ENCODE measurements at regions not wholly inside any gene's neighbourhood (a gene's known extent, or its start where the extent isn't known, plus 50 kb on each side); places are given as distances from the start of the nearest gene placed in this dataset.
"Not testable (repeated sequence)": the region's sequence is repeated elsewhere in the genome, so short reads cannot be mapped to it uniquely, and the experiment has no call there.

DNA sequence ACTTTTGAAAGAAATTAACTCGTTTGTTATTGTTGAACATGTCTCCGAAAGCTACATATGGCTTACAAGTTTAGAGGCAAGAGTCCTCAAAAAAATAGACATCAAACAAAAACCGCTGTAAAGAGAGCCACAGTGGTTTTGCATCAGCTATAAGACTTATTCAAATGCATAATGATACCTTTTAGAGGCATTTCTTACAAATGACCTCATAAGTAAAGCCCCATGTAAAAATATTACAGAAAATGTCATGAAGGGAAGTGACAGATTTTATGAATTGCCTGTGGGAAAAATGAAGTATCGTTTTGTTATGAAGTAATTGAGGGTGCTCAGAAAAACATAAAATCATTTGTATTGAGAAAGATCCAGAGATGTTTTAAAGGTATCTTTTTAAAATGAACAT is 598.0 kb downstream of the NXPH1 start:
- no peak for DNase-seq (ENCODE audit: extremely low read depth in 1 of 2, low read depth in 1 of 2)

DNA sequence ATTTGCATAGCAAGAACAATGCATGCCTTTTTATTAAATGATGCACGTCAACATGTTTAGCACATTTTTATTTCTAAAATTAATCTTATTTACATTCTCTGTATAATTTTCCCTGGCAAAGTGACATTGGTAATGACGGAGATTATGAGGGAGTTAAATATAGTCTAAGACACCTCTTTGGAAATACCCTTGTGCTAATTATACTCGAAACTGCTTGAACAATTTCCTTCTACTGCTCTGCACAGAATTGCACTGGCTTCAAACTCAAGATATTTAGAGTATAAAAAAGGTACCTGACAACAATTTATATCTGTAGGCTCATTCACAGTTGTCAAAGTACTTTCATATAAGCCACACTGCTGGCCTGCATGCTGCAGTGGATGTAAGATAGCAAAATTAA is 602.7 kb downstream of the NXPH1 start:
- no peak for DNase-seq (ENCODE audit: extremely low read depth in 1 of 2, low read depth in 1 of 2)

DNA sequence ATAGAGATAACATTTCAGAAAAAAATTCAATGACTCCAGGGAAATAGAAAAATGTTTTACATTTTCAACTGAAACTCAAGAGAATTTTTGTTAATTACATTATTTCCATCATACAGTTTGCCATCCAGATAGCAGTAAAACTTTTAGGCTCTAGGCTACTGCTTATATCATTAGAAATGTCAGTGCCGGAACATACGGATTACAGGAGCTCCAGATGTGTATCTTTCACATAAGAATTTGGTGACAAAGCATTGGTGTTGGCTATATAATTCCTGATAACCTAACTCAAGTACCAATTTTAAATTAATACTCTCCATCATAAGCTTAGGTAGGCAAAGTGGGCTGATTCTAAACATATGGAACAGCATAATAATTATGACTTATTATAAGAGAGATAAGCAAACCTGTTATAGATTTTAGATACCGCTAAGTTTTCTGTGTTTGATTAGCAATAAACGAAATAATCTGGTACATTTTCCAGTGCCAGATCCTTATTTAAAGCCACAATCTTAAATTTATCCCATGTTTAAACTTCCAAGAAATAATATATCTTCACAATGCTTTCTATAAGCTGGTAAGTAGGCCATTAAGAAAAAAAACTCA is 637.9 kb downstream of the NXPH1 start:
- no peak for DNase-seq (ENCODE audit: extremely low read depth in 1 of 2, low read depth in 1 of 2)

DNA sequence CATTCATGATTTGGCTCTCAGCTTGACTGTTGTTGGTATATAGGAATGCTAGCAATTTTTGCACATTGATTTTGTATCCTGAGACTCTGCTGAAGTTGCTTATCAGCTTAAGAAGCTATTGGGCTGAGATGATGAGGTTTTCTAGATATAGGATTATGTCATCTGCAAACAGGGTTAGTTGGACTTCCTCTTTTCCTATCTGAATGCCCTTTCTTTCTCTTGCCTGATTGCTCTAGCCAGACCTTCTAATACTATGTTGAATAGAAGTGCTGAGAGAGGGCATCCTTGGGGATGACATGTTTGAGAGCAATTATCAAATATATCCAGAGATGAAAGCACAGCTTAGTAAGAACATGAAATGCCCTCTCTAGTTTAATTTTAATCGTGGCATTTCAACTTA is 642.4 kb downstream of the NXPH1 start:
- DNase-seq (ENCODE audit: extremely low read depth in 1 of 2, low read depth in 1 of 2), result not testable (repeated sequence)

DNA sequence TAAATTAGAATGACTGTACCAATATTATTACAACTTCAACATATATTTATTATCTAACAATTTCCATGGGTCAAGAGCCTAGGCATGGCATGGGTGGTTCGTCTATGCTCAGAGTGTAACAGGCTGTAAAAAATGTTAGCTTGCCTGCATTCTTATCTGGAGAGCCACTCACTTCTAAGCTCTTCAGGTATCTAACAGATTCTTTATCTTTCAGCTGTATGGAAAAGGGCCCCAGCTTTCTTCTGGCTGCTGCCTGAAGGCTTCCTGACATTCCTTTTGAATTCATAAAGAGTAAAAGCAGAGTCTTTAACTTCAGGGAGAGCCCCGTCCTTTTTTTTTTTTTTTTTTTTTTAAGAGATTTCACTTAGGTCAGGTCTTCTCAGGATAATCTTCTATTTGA is 648.8 kb downstream of the NXPH1 start:
- no peak for DNase-seq (ENCODE audit: extremely low read depth in 1 of 2, low read depth in 1 of 2)

DNA sequence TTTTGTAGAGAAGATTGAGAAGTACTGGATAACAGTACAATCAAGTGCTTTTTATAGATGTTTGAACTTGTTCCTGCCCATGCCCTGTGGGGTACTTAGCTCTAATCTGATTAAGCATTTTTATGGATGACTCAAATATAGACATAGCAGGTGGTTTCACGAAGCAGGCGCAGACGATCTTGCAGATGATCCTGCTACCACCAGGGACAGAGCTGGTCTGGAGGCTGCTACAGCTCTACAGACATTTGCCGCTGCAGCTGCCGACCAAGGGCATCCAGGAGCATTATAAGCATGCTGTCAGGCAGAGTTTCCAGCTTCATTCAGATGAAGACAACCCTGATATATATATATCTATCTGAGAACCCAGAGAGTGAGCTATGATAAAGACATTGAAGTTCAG is 650.4 kb downstream of the NXPH1 start:
- no peak for DNase-seq (ENCODE audit: extremely low read depth in 1 of 2, low read depth in 1 of 2)

DNA sequence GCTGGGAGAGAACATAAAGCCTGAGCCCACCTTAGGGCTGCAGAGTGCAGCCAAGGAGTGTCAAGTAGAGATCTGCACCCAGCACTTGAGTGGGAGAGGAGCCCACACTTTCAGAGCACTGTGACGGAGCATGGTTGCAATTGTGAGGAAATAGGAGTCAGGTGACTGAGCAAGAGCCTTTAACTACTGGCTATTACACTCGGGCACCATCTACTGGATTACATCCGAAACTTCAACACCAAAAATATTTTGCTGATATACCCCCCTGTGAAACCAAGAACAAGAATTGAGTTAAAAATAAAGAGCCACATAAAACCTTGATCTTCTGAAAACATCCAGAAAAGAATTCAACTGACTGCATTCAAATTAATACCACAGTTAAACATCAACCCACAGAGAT is 657.9 kb downstream of the NXPH1 start:
- no peak for DNase-seq (ENCODE audit: extremely low read depth in 1 of 2, low read depth in 1 of 2)

DNA sequence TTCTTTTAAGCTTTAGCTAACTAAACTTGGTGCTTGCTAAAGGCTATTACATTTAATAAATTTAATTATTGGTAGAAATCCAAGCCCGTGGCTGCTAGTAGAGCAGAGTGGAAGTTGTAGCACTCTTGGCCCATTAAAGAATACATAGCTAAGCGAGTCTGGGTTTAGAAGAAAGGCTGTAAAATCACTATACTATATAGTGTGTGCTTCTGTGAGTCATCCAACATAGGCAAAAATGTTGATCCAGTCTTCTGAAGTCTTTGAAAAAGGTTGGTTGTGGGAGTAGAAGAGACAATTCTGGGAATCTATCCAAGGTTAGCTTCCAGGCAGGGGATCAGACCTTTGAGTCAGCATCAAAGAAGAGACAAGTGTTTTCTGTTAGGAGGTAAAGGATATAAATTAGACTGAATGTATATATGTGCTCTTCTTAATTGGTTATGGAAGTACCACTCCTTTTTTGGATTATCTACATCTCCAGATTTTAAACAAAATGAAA is 664.2 kb downstream of the NXPH1 start:
- no peak for DNase-seq (ENCODE audit: extremely low read depth in 1 of 2, low read depth in 1 of 2)

DNA sequence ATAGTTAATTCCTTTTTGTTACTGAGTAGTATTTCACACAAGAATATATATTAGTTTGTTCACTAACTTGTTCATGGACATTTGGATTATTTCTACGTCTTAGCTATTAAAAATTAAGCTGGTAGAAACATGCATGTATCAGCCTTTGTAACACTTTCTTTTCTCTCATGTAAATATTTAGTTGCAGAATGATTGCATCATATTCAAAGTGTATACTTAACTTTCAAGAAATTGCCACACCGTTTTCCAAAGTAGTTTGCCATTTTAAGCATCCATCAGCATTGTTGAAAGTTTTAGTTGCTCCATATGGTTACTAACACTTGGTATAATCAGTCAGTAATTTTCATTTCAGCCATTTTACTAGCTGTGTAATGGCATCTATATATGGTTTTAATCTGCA is 666.9 kb downstream of the NXPH1 start:
- no peak for DNase-seq (ENCODE audit: extremely low read depth in 1 of 2, low read depth in 1 of 2)

DNA sequence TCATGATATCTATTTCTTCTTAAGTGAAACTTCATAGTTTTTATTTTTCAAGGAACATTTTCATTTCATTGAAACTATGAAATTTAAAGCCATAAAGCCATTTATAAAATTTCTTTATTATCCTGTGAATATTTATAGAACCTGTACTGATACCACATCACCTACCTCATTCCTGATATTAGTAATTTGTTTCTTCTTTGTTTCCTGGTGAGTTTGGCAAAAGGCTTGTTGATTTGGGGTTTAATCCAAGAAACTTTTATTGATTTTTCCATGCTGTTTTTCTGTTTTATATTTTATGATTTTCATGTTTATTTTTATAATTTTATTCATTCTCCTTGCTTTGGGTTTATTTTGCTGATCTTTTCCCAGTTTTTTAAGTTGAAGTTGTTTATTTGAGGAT is 669.4 kb downstream of the NXPH1 start:
- DNase-seq (ENCODE audit: extremely low read depth in 1 of 2, low read depth in 1 of 2), result no peak

DNA sequence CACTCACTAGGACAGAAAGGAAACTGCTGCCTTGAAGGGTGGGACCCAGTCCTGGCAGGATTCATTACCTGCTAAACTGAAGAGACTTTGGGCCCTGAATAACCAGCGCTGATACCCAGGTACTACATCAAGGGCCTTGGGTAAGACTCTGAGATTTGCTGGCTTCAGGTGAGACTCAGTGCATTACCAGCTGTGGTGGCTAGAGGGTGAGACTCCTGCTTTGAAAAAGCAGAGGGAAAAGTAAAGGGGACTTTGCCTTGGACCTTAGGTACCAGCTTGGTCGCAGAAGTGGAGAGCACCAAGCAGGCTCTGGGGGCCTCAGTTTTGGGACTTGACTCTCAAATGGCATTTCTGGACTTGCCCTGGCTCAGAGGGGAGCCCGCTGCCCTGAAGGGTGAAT is 673.3 kb downstream of the NXPH1 start:
- no peak for DNase-seq (ENCODE audit: extremely low read depth in 1 of 2, low read depth in 1 of 2)

DNA sequence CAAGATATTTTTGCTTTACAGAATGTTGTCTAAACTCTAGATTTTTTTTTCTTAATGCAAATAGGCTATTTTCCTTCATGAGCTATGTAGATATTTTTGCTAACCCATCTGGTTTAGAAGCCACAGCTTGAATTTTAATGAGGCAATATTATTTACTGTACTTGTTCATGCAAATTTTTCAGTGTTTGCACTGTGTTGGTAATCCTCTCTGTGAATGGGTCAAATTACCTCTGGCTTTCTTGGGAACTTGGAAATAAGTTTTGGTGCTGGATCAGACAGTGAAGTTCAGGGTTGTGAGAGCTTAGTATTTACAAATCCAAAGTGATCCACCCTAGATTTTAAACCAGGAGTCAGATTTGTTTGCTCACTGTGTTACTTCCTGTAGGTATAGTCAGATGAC is 686.9 kb downstream of the NXPH1 start:
- DNase-seq (ENCODE audit: extremely low read depth in 1 of 2, low read depth in 1 of 2), result no peak

DNA sequence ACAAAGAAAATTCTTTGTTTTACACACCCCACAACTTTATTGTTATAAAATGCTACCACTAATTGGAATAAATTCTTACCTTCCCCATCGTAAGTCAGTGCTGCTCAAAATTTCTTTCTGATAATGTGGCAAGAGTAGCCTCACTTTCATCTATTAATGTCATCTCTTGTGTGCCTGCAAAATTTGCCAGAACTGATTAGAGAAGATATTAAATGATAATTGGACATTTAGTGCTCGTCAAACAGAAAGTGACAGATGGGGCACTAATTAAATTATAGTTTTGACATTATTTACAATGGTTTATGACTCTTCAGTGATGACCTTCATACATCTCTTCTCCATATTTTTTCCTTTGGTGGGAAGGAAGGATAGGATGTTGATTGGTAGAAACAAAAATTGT is 690.9 kb downstream of the NXPH1 start:
- DNase-seq (ENCODE audit: extremely low read depth in 1 of 2, low read depth in 1 of 2), result no peak

DNA sequence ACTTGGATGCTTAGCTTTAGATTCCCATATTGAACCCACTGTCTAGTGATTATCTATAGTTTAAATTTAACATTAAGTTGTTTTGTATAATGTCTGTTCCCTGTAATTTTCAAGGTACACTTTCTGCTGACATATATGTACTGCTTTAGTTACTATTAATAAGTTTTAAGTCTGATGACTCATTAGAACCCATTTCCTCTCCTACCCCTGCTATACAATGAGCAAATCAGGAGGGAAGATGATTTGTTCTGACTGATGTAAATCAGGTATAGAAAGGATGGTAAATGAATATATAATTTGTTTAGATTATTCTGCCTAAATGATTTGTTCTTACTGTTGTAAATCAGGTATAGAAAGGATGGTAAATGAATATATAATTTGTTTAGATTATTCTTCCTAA is 691.8 kb downstream of the NXPH1 start:
- DNase-seq (ENCODE audit: extremely low read depth in 1 of 2, low read depth in 1 of 2), result no peak

DNA sequence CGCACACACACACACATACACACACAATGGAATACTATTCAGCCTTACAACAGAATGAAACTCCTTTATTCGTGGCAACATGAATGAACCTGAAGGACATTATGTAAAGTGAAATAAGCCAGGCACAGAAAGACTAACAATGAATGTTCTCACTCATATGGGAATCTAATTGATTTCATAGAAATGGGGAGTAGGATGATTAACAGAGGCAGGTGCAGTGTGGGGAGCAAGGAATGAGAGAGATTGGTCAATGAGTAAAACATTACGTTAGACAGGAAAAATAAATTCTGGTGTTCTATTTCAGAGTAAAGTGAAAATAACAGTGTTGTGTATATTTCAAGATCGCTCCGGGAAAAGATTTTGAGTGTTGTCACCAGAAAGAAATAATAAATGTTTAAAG is 694.5 kb downstream of the NXPH1 start:
- DNase-seq (ENCODE audit: extremely low read depth in 1 of 2, low read depth in 1 of 2), result no peak

DNA sequence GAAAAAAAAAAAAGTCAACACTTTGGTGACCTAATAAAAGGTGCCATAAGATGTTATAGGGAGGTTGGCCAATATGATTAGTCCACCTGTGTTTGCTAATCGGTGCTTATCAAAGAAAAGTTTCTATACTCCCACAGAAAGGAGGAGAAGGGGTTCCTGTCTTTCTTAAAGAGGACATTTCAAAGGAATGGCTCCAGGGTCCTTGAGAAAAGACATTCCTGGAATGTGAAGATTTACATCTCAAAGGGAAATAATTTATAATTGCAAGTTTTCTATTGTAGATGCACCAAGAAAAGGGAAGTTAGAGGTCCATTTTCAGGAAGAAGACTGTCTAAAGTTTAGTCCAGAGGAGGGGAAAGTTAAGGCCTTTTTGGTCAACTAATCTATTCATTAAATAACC is 715.3 kb downstream of the NXPH1 start:
- no peak for DNase-seq (ENCODE audit: extremely low read depth in 1 of 2, low read depth in 1 of 2)

DNA sequence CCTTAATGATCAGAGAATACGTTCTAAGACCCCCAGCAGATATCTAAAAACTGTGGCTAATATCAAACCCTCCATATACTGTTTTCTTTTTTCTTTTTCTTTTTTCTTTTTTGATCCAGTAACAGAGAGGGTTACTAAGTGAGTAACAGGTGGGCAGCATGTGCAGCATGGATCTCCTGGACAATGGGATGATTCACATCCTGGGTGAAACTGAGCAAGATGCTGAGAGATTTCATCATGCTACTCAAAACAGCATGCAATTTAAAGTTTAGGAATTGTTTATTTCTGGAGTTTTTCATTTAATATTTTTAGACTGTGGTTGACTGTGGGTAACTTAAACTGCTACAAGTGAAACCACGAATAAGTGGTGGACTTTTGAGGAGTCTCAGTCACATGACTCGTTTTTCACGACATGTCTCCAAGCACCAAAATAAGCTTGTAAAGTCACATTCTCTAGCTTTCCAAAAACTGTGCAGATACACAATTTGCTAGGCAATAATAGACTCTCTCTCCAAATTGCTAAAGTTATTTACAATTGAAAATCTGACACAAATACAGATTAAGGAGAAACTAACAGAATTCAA is 716.2 kb downstream of the NXPH1 start:
- no peak for DNase-seq (ENCODE audit: extremely low read depth in 1 of 2, low read depth in 1 of 2)

DNA sequence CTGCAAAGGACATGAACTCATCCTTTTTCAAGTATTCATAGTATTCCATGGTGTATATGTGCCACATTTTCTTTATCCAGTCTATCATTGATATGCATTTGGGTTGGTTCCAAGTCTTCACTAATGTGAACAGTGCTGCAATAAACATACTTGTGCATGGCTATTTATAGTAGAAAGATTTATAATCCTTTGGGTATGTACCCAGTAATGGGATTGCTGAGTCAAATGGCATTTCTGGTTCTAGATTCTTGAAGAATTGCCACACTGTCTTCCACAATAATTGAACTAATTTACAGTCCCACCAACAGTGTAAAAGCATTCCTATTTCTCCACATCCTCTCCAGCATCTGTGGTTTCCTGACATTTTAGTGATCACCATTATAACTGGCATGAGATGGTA is 730.3 kb downstream of the NXPH1 start:
- not testable (repeated sequence) for DNase-seq (ENCODE audit: extremely low read depth in 1 of 2, low read depth in 1 of 2)

DNA sequence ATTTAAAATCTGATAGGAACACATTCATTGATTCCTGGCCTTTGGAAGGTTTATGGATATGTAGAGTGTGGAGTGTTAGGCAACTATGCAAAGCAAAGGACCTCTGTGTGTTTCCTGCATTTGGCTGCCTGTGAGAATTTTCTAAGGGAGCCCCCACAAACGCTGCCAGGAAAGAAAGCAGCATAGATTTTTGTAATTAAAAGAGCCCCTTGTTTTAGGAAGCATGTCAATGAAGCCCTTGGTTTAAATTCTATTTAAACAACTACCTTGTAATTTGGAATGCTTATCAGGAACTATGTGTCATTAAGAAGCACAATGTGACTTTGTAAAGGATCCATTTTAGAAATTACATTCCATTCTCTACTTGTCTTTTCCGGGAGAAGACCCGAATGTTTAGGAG is 742.5 kb downstream of the NXPH1 start:
- no peak for DNase-seq (ENCODE audit: extremely low read depth in 1 of 2, low read depth in 1 of 2)

DNA sequence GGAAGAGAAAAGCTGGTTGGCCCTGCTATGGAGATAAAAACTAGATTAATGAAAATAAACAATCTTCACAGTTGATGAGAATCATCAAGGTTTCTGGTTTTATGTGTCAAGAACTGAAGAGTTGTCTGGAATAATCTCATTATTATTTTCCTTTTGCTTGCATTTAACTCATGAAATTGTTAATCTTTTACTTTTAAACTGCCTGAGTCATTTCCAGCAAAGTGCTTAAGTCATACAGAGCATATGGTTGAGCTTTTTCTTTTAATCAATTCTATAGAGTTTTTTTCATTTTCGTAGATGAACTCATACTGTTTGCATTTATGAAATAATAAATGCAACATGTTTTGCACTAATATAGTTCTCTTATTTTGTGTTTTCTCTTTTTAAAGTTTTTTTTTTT is 747.9 kb downstream of the NXPH1 start:
- DNase-seq (ENCODE audit: extremely low read depth in 1 of 2, low read depth in 1 of 2), result no peak

DNA sequence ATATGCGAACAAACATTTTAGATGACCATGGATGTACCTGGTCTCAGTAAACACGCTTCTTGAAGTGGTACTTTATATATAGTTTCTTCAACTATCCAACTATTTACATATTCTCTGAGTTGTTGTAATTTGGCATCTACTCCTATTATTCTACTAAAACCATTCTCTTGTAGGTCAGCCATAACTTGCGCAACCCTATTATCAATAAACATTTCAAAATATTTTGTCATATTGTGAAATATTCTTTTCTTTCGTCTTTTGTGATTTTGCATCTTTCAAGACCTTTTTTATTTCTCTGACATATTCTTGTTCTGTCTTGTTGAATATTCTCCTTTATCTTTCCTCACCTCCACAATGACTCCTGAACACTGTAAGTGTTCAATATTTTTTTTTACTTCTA is 753.3 kb downstream of the NXPH1 start:
- no peak for DNase-seq (ENCODE audit: extremely low read depth in 1 of 2, low read depth in 1 of 2)

DNA sequence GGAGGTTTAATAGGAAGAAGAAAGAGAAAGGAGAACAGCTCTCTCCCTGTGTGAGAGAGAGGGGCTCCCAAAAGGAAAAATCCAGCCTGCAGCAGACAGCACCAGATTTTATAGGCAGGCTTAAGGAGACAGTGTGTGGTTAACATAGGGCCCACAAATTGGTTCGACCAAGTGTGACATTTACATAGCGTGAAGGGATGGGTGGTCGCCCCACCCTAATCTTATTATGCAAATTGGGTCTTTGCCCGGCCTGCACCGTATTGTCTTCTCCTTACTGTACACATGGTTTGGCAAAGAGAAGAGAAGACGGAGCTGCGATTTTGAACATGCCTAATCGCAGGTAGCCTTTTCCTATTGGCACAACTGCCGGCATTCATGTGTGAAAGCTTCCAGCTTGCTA is 756.3 kb downstream of the NXPH1 start:
- DNase-seq (ENCODE audit: extremely low read depth in 1 of 2, low read depth in 1 of 2), result no peak

DNA sequence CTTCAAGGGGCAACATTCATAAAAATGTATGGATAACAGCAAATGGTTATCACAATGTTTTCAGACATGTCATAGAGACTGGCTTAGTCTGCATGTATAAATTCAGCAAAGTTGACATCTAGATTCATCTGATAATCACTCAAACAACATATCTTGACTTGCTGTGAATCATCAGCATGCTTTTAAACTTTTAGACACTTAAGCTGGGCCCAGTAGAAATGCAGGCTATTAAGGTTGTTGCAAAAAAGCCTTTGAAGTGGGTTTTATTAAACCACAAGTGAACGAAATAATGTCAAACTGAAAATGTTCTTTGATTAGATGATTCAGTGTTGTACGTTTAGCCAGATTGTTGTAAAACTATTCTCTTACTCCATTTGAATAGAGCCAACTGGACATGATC is 759.6 kb downstream of the NXPH1 start:
- no peak for DNase-seq (ENCODE audit: extremely low read depth in 1 of 2, low read depth in 1 of 2)
